ENCODE measurements at regions not wholly inside any gene's neighbourhood (a gene's known extent, or its start where the extent isn't known, plus 50 kb on each side); places are given as distances from the start of the nearest gene placed in this dataset.

- TF ChIP-seq POLR2A (IDR thresholded peaks at IDR 0.05) (no peak), CTCF (IDR thresholded peaks at IDR 0.05) (no peak), POLR2AphosphoS5 (IDR thresholded peaks at IDR 0.05) (no peak)
Observed at GRCh38 chr16:17566075-17566474, 95.3 kb upstream of the XYLT1 start.

Data from breast epithelium (tissue), 3 donors.